ENCODE measurements at regions not wholly inside any gene's neighbourhood (a gene's known extent, or its start where the extent isn't known, plus 50 kb on each side); places are given as distances from the start of the nearest gene placed in this dataset.

- DNase-seq: no peak
- Histone ChIP-seq H3K9me3 (no peaks in the 10 kb centered on the region), H3K4me1 (no peaks in the 10 kb centered on the region), H3K27ac (no peak overlapping the region), H3K36me3 (no peaks in the 10 kb centered on the region), H3K4me3 (no peak overlapping the region), H3K27me3 (no peaks in the 10 kb centered on the region)
- 87 to 89% methylated on average over 3 of the region's 3 CpGs for WGBS, 2 donors
- intact Hi-C loops (cut with DNase I): no loop called here
- TF ChIP-seq, protein P1, sequence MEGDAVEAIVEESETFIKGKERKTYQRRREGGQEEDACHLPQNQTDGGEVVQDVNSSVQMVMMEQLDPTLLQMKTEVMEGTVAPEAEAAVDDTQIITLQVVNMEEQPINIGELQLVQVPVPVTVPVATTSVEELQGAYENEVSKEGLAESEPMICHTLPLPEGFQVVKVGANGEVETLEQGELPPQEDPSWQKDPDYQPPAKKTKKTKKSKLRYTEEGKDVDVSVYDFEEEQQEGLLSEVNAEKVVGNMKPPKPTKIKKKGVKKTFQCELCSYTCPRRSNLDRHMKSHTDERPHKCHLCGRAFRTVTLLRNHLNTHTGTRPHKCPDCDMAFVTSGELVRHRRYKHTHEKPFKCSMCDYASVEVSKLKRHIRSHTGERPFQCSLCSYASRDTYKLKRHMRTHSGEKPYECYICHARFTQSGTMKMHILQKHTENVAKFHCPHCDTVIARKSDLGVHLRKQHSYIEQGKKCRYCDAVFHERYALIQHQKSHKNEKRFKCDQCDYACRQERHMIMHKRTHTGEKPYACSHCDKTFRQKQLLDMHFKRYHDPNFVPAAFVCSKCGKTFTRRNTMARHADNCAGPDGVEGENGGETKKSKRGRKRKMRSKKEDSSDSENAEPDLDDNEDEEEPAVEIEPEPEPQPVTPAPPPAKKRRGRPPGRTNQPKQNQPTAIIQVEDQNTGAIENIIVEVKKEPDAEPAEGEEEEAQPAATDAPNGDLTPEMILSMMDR (IDR thresholded peaks at IDR 0.05): no peak
- no peak for TF ChIP-seq POLR2A (IDR thresholded peaks at IDR 0.05)
Measured at GRCh38 chrX:7202206-7202605, 54.3 kb upstream of the PUDP start.

- Histone ChIP-seq H3K9me3 (no peaks in the 10 kb centered on the region), H3K4me3 (no peak overlapping the region), H3K4me1 (no peaks in the 10 kb centered on the region), H3K27me3 (no peaks in the 10 kb centered on the region), H3K27ac (no peak overlapping the region), H3K36me3 (no peaks in the 10 kb centered on the region)
- TF ChIP-seq, protein P1 (IDR thresholded peaks at IDR 0.05): no peak
- TF ChIP-seq POLR2A (IDR thresholded peaks at IDR 0.05): no peak
- no peak for DNase-seq
- intact Hi-C loops (cut with DNase I): no loop called here
- 88 to 90% methylated on average over 3 to 4 of the region's 4 CpGs for WGBS, 2 donors
Measured at GRCh38 chrX:7201496-7201895, 53.5 kb upstream of the PUDP start.

DNA sequence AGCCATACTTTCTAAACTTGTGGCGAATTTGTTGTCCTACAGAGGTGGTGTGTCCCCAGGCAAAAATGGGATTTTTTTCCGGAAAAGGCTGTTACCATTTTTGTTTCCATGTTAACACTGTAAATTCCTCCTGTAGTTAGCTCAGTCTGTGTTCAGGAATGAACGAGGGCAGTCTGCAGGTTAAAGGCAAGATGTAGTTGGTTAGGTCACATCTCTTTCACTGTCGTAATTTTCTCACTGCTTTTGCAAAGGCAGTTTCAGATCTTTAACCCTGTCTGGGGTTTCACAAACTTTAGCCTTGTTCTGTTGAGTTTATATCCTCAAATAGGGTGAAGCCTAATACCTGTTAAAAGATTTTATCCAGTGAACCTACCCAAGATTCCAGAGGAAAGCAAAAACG is 50.5 kb upstream of the PUDP start:
- intact Hi-C loops (cut with DNase I): no loop called here
- H3K36me3 ChIP-seq: no peaks in the 10 kb centered on the region
- 51 to 60% methylated on average over 5 of the region's 5 CpGs for WGBS, 2 donors
- DNase-seq: no peak
- no peaks in the 10 kb centered on the region for H3K9me3 ChIP-seq
- TF ChIP-seq, protein P1 (IDR thresholded peaks at IDR 0.05): no peak
- no peak for TF ChIP-seq POLR2A (IDR thresholded peaks at IDR 0.05)
- H3K27me3 ChIP-seq: no peaks in the 10 kb centered on the region
- no peak overlapping the region for H3K4me3 ChIP-seq
- no peak overlapping the region for H3K27ac ChIP-seq
- H3K4me1 ChIP-seq: no peaks in the 10 kb centered on the region

All from esophagus squamous epithelium (tissue), 5 donors.